HCT116 (cell line): ENCODE measurements at regions not wholly inside any gene's neighbourhood (a gene's known extent, or its start where the extent isn't known, plus 50 kb on each side); places are given as distances from the start of the nearest gene placed in this dataset.

Experiments used
- ATAC-seq: fragments of 200-7000 bp; cut with Tn5 transposase; 2 replicates; pipeline ENCODE4 v1.9.1; 2020; ENCODE audit warnings: mild to moderate bottlenecking, moderate library complexity
- BruUV-seq: library from RNA; stranded (reverse); fragments of 400-500 nt; replicated peaks from 2 replicates; lab custom pipeline; 2021; lab: Mats Ljungman, UMichigan
- CTCF ChIA-PET: fragments of 300-600 bp; sonication (Branson Sonifier 250); formaldehyde crosslinking; loops from one replicate; lab custom pipeline; 2021; ENCODE audit warnings: antibody characterized with exemption; lab: Charles Lee
- POLR2A ChIA-PET: fragments of 300-600, 350-600 bp; sonication (Branson Sonifier 250); formaldehyde crosslinking; loops from one replicate; lab custom pipeline; 2021; ENCODE audit warnings: antibody characterized with exemption; lab: Charles Lee
- RAD21 ChIA-PET, 2 experiments: fragments of 300-600 bp; sonication (Branson Sonifier 250); formaldehyde crosslinking; loops; one replicate each; lab custom pipeline; 2023; ENCODE audit warnings: low total read pairs in 2 of 2; ENCODE audit not compliant: uncharacterized antibody in 2 of 2, unreplicated experiment in 2 of 2, low non-redundant PET in 1 of 2; lab: Charles Lee
- DNase-seq: peaks from one replicate; pipeline ENCODE4 v3.0.0-alpha.2; 2010; ENCODE audit warnings: low read depth, low spot score
- H2AFZ ChIP-seq: fragments of 200-600 bp; shearing (Covaris generic), sonication (generic); 2 replicates; pipeline ENCODE4 v1.6.1; 2017; ENCODE audit warnings: low read depth, mixed run types, mixed read lengths, antibody characterized with exemption, low read length; ENCODE audit not compliant: poor library complexity, severe bottlenecking
- H3K27ac ChIP-seq: 2 replicates; pipeline ENCODE4 v1.5.1; 2012; ENCODE audit warnings: low read depth, low read length
- H3K27me3 ChIP-seq: fragments of 200-600 bp; sonication (generic); 2 replicates; pipeline ENCODE4 v1.6.1; 2016; ENCODE audit warnings: mixed run types, low read length, mixed read lengths; ENCODE audit not compliant: insufficient read depth
- H3K36me3 ChIP-seq, 2 experiments: fragments of 200-500 bp in 1 of 2; fragments of 200-600 bp in 1 of 2; sonication (Bioruptor generic) in 1 of 2; sonication (generic) in 1 of 2; 2 replicates each; pipeline versions ENCODE4 v1.5.1 to v1.6.1; 2014 to 2016; ENCODE audit warnings: low read length in 2 of 2, inconsistent platforms in 1 of 2, mixed read lengths in 1 of 2, mixed run types in 1 of 2; ENCODE audit not compliant: insufficient read depth in 2 of 2, control insufficient read depth in 1 of 2
- H3K4me1 ChIP-seq, 2 experiments: fragments of 200-600 bp in 1 of 2; sonication (generic) in 1 of 2; 2 replicates each; pipeline versions ENCODE4 v1.5.1 to v1.6.1; 2012 to 2017; ENCODE audit warnings: low read length in 2 of 2, inconsistent platforms in 1 of 2, mild to moderate bottlenecking in 1 of 2, mixed read lengths in 1 of 2, mixed run types in 1 of 2, moderate library complexity in 1 of 2; ENCODE audit not compliant: insufficient read depth in 2 of 2, control insufficient read depth in 1 of 2
- H3K4me2 ChIP-seq: fragments of 200-600 bp; sonication (generic); 2 replicates; pipeline ENCODE4 v1.6.1; 2017; ENCODE audit warnings: mixed run types, low read length, mixed read lengths
- H3K4me3 ChIP-seq, 2 experiments: fragments of 200-600 bp in 1 of 2; sonication (generic) in 1 of 2; replicated peaks in 1 of 2; 2 replicates each; pipeline ENCODE4 v1.5.1; 2011 to 2016; ENCODE audit warnings: low read length in 2 of 2, control low read depth in 1 of 2, low read depth in 1 of 2, mild to moderate bottlenecking in 1 of 2, mixed read lengths in 1 of 2, mixed run types in 1 of 2
- H3K79me2 ChIP-seq: fragments of 200-600 bp; sonication (generic); 2 replicates; pipeline ENCODE4 v1.6.1; 2017; ENCODE audit warnings: mild to moderate bottlenecking, mixed run types, low read length, moderate library complexity, mixed read lengths; ENCODE audit not compliant: insufficient read depth
- H3K9ac ChIP-seq: fragments of 200-600 bp; sonication (generic); 2 replicates; pipeline ENCODE4 v1.6.1; 2016; ENCODE audit warnings: low read length, mixed read lengths
- H3K9me2 ChIP-seq: fragments of 200-600 bp; sonication (generic), shearing (Covaris generic); 2 replicates; pipeline ENCODE4 v1.6.1; 2017; ENCODE audit warnings: mixed run types, mild to moderate bottlenecking, moderate library complexity; ENCODE audit not compliant: insufficient read depth
- H3K9me3 ChIP-seq, 2 experiments: fragments of 200-500 bp in 1 of 2; fragments of 200-600 bp in 1 of 2; sonication (Bioruptor generic) in 1 of 2; sonication (generic) in 1 of 2; 2 replicates each; pipeline ENCODE4 v1.6.1; 2014 to 2017; ENCODE audit warnings: low read length in 2 of 2, mixed read lengths in 2 of 2, inconsistent platforms in 1 of 2, low read depth in 1 of 2, mild to moderate bottlenecking in 1 of 2, mixed run types in 1 of 2, moderate library complexity in 1 of 2; ENCODE audit not compliant: control insufficient read depth in 1 of 2, insufficient read depth in 1 of 2
- H4K20me1 ChIP-seq: fragments of 200-600 bp; sonication (generic), shearing (Covaris generic); 2 replicates; pipeline ENCODE4 v1.6.1; 2017; ENCODE audit warnings: mixed run types, mild to moderate bottlenecking, moderate library complexity; ENCODE audit not compliant: insufficient read depth
- CBX3 ChIP-seq: IDR thresholded peaks from 2 replicates; pipeline ENCODE4 v1.6.1; 2012; ENCODE audit warnings: low read depth
- CEBPB ChIP-seq: IDR thresholded peaks from 2 replicates; pipeline ENCODE4 v1.6.1; 2012; ENCODE audit warnings: low read depth
- EGR1 ChIP-seq: IDR thresholded peaks from 2 replicates; pipeline ENCODE4 v1.6.1; 2012; ENCODE audit warnings: low read depth
- ELF1 ChIP-seq: IDR thresholded peaks from 2 replicates; pipeline ENCODE4 v1.6.1; 2012; ENCODE audit warnings: low read depth, borderline replicate concordance
- EZH2 ChIP-seq: fragments of 200-600 bp; sonication (generic); IDR thresholded peaks from 2 replicates; pipeline ENCODE4 v1.6.1; 2017; ENCODE audit warnings: antibody characterized with exemption, mixed run types
- EZH2phosphoT487 ChIP-seq: fragments of 200-600 bp; IDR thresholded peaks from 2 replicates; pipeline ENCODE4 v1.6.1; 2018; ENCODE audit warnings: antibody characterized with exemption, borderline replicate concordance
- FOSL1 ChIP-seq: IDR thresholded peaks from 2 replicates; pipeline ENCODE4 v1.6.1; 2012; ENCODE audit warnings: low read depth
- JUND ChIP-seq: IDR thresholded peaks from 2 replicates; pipeline ENCODE4 v1.6.1; 2012
- MAX ChIP-seq: IDR thresholded peaks from 2 replicates; pipeline ENCODE4 v1.6.1; 2012
- POLR2A ChIP-seq: IDR thresholded peaks from 2 replicates; pipeline ENCODE4 v1.7.0; 2011; ENCODE audit warnings: borderline replicate concordance; ENCODE audit not compliant: insufficient read depth, insufficient read length; ENCODE audit errors: extremely low read depth
- RAD21 ChIP-seq: IDR thresholded peaks from 2 replicates; pipeline ENCODE4 v1.6.1; 2012; ENCODE audit warnings: low read depth, mild to moderate bottlenecking
- REST ChIP-seq: IDR thresholded peaks from 2 replicates; pipeline ENCODE4 v1.6.1; 2012; ENCODE audit warnings: low read depth
- SIN3A ChIP-seq: IDR thresholded peaks from 2 replicates; pipeline ENCODE4 v1.6.1; 2012; ENCODE audit warnings: low read depth
- SRF ChIP-seq: IDR thresholded peaks from 2 replicates; pipeline ENCODE4 v1.6.1; 2012; ENCODE audit warnings: low read depth
- ZFX ChIP-seq: fragments of 450-650 bp; IDR thresholded peaks from 2 replicates; pipeline ENCODE4 v1.6.1; 2017
- ZNF274 ChIP-seq: fragments of 200-500 bp; sonication (Bioruptor generic); IDR thresholded peaks from 2 replicates; pipeline ENCODE4 v1.6.1; 2014; ENCODE audit warnings: mild to moderate bottlenecking, low read depth, low read length, inconsistent platforms
- intact Hi-C: fragments of 100-400 bp; cut with micrococcal nuclease; formaldehyde crosslinking; loops from 2 replicates; pipeline ENCODE4 v1.10.0; 2022
- TF ChIP-seq, protein P1 (sequence below): IDR thresholded peaks from 2 replicates; pipeline ENCODE4 v1.6.1; 2011; ENCODE audit warnings: mild to moderate bottlenecking, low read length, moderate library complexity; ENCODE audit not compliant: insufficient replicate concordance; ENCODE audit errors: extremely low read depth

- H3K27me3 ChIP-seq: no peaks in the 10 kb centered on the region
- no peaks in the 10 kb centered on the region for H4K20me1 ChIP-seq
- ChIA-PET RAD21 (no interaction called here), POLR2A (no interaction called here), CTCF (no interaction called here)
- H3K79me2 ChIP-seq: no peaks in the 10 kb centered on the region
- H3K9ac ChIP-seq: no peak overlapping the region
- no peaks in the 10 kb centered on the region for H3K9me3 ChIP-seq
- H3K4me2 ChIP-seq: no peak overlapping the region
- H2AFZ ChIP-seq: no peak overlapping the region
- H3K4me1 ChIP-seq: no peaks in the 10 kb centered on the region
- no peak overlapping the region for H3K4me3 ChIP-seq
- H3K27ac ChIP-seq: no peak overlapping the region
- DNase-seq (no peak), ATAC-seq (no peak)
- TF ChIP-seq CBX3 (no peak), SRF (no peak), SIN3A (no peak), POLR2A (no peak), JUND (no peak), ZFX (no peak), EGR1 (no peak), FOSL1 (no peak), ZNF274 (no peak), EZH2phosphoT487 (no peak), MAX (no peak), REST (no peak), EZH2 (no peak), ELF1 (no peak), RAD21 (no peak), CEBPB (no peak)
- TF ChIP-seq, protein P1, sequence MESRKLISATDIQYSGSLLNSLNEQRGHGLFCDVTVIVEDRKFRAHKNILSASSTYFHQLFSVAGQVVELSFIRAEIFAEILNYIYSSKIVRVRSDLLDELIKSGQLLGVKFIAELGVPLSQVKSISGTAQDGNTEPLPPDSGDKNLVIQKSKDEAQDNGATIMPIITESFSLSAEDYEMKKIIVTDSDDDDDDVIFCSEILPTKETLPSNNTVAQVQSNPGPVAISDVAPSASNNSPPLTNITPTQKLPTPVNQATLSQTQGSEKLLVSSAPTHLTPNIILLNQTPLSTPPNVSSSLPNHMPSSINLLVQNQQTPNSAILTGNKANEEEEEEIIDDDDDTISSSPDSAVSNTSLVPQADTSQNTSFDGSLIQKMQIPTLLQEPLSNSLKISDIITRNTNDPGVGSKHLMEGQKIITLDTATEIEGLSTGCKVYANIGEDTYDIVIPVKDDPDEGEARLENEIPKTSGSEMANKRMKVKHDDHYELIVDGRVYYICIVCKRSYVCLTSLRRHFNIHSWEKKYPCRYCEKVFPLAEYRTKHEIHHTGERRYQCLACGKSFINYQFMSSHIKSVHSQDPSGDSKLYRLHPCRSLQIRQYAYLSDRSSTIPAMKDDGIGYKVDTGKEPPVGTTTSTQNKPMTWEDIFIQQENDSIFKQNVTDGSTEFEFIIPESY: no peak
- intact Hi-C loops: no loop called here
- no peaks in the 10 kb centered on the region for H3K36me3 ChIP-seq
- H3K9me2 ChIP-seq: no peaks in the 10 kb centered on the region
- BruUV-seq: no TSS peak
Observed at GRCh38 chr6:82111818-82112217, 135.7 kb downstream of the IBTK start.
